Sigmoid colon (tissue), 6 donors: ENCODE measurements at regions not wholly inside any gene's neighbourhood (a gene's known extent, or its start where the extent isn't known, plus 50 kb on each side); places are given as distances from the start of the nearest gene placed in this dataset.
"Not testable (repeated sequence)": the region's sequence is repeated elsewhere in the genome, so short reads cannot be mapped to it uniquely, and the experiment has no call there.

Experiments used
- DNase-seq: peaks from one replicate; pipeline ENCODE4 v3.0.0-alpha.2; 2019
- H3K27ac ChIP-seq, 4 donors: fragments of 200-600 bp; sonication (generic); one replicate each; pipeline ENCODE4 v1.5.1; 2016 to 2019; ENCODE audit warnings: mild to moderate bottlenecking in 1 of 4
- H3K27me3 ChIP-seq, 3 donors: fragments of 200-600 bp; sonication (generic); one replicate each; pipeline ENCODE4 v1.5.1; 2019; ENCODE audit warnings: mild to moderate bottlenecking in 1 of 3
- H3K36me3 ChIP-seq, 4 donors: fragments of 200-600 bp; sonication (generic); one replicate each; pipeline ENCODE4 v1.5.1; 2016 to 2019
- H3K4me1 ChIP-seq, 4 donors: fragments of 200-600 bp; sonication (generic); one replicate each; pipeline ENCODE4 v1.5.1; 2017 to 2019
- H3K4me3 ChIP-seq, 4 donors: fragments of 200-600 bp; sonication (generic); one replicate each; pipeline ENCODE4 v1.5.1; 2017 to 2019; ENCODE audit warnings: mild to moderate bottlenecking in 2 of 4, moderate library complexity in 1 of 4
- H3K9me3 ChIP-seq, 4 donors: fragments of 200-600 bp in 3 of 4; sonication (generic) in 3 of 4; one replicate each; pipeline versions ENCODE4 v1.5.1 to v1.6.1; 2013 to 2019
- EP300 ChIP-seq, 4 donors: sonication (generic); formaldehyde crosslinking; IDR thresholded peaks; one replicate each; pipeline ENCODE4 v1.6.1; 2017; ENCODE audit warnings: antibody characterized with exemption in 4 of 4
- POLR2A ChIP-seq, 2 donors: fragments of 450-650 bp; IDR thresholded peaks; one replicate each; pipeline ENCODE4 v1.6.1; 2016; ENCODE audit warnings: antibody characterized with exemption in 2 of 2, mild to moderate bottlenecking in 2 of 2, moderate library complexity in 2 of 2
- POLR2AphosphoS5 ChIP-seq, 4 donors: sonication (generic); formaldehyde crosslinking; IDR thresholded peaks; one replicate each; pipeline ENCODE4 v1.6.1; 2017; ENCODE audit warnings: antibody characterized with exemption in 4 of 4
- WGBS, 2 donors: extraction: QIAGEN DNeasy Blood & Tissue Kit; methylation state at CpG; one replicate each; pipeline ENCODE4 v1.1.7; 2013; 5-methylcytosine and 5-hydroxymethylcytosine counted together
- intact Hi-C: fragments of 100-400 bp; cut with DNase I; formaldehyde crosslinking; loops from one replicate; pipeline ENCODE4 v1.15.1; 2023
- TF ChIP-seq, protein P1 (sequence below), 4 experiments: fragments of 450-650 bp in 3 of 4; fragments of 200-600 bp in 1 of 4; IDR thresholded peaks; one replicate each; pipeline ENCODE4 v1.5.1; 2016 to 2019; ENCODE audit warnings: antibody characterized with exemption in 4 of 4, mild to moderate bottlenecking in 3 of 4, moderate library complexity in 2 of 4
- donor health status: healthy with polysubstance abuse.
- donor health status: healthy.

DNA sequence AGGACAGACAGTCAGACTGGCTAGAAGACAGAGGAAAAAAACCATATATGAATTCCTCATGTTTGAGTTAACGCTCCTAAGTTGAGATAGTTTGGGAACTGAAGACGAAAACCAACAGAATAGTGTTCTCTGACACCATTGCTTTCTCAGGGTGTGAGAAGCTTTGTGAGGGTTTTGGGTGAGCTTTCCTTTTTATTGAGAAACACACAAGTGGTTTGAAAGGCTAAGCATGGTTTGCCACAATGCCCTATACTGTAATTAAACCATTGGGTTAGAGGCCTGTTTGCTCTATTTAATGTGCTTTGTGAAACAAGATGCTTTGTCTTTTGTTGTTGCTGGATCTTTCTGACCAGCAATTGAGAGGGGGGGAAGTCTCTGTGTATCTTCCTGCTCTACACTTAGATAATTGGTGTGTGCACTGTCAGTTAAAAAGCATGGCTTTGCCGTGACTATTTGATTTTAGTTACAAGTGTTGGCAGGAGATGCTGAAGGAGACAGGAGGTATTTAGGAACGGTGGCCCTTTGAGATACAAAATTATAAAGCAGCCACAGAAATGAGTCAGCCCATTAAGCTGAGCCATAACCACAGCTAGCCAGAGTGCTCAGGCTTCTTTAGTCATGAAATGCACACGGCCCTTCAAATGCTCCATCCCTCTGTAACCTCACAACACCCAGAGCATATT is 273.0 kb upstream of the PREP start:
- H3K4me1 ChIP-seq, result no peaks in the 10 kb centered on the region
- TF ChIP-seq, protein P1, sequence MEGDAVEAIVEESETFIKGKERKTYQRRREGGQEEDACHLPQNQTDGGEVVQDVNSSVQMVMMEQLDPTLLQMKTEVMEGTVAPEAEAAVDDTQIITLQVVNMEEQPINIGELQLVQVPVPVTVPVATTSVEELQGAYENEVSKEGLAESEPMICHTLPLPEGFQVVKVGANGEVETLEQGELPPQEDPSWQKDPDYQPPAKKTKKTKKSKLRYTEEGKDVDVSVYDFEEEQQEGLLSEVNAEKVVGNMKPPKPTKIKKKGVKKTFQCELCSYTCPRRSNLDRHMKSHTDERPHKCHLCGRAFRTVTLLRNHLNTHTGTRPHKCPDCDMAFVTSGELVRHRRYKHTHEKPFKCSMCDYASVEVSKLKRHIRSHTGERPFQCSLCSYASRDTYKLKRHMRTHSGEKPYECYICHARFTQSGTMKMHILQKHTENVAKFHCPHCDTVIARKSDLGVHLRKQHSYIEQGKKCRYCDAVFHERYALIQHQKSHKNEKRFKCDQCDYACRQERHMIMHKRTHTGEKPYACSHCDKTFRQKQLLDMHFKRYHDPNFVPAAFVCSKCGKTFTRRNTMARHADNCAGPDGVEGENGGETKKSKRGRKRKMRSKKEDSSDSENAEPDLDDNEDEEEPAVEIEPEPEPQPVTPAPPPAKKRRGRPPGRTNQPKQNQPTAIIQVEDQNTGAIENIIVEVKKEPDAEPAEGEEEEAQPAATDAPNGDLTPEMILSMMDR (IDR thresholded peaks at IDR 0.05), result no peak
- TF ChIP-seq POLR2A (IDR thresholded peaks at IDR 0.05) (no peak), EP300 (IDR thresholded peaks at IDR 0.05) (no peak), POLR2AphosphoS5 (IDR thresholded peaks at IDR 0.05) (no peak)
- no peak overlapping the region for H3K27ac ChIP-seq
- intact Hi-C loops, result no loop called here
- H3K36me3 ChIP-seq, result no peaks in the 10 kb centered on the region
- DNase-seq, result no peak
- no peaks in the 10 kb centered on the region for H3K27me3 ChIP-seq
- H3K4me3 ChIP-seq, result no peak overlapping the region
- 60 to 80% methylated on average over 5 of the region's 5 CpGs for WGBS, 2 donors
- no peaks in the 10 kb centered on the region for H3K9me3 ChIP-seq

DNA sequence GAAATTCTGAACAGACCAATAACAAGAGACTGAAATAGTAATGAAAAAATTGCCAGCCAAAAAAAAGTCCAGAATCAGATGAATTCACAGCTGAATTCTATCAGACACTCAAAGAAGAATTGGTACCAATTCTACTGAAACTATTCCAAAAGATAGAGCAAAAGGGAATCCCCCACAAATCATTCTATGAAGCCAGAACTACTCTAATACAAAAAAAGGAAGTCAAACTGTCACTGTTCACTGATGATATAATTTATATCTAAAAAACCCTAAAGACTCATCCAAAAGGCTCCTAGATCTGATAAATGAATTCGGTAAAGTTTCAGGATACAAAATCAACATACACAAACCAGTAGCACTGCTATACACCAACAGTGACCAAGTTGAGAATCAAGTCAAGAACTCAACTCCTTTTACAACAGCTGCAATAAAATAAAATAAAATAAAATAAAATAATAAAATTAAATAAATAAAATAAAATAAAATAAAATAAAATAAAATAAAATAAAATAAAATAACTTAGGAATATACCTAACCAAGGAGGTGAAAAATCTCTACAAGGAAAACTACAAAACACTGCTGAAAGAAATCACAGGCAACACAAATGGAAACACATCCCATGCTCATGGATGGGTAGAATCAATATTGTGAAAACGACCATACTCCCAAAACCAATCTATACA is 270.1 kb upstream of the PREP start:
- intact Hi-C loops, DNase-seq, H3K4me1 ChIP-seq, H3K9me3 ChIP-seq, H3K27ac ChIP-seq, H3K27me3 ChIP-seq, H3K4me3 ChIP-seq, H3K36me3 ChIP-seq: not testable (repeated sequence)
- 88 to 92% methylated on average over 2 of the region's 2 CpGs for WGBS, 2 donors

DNA sequence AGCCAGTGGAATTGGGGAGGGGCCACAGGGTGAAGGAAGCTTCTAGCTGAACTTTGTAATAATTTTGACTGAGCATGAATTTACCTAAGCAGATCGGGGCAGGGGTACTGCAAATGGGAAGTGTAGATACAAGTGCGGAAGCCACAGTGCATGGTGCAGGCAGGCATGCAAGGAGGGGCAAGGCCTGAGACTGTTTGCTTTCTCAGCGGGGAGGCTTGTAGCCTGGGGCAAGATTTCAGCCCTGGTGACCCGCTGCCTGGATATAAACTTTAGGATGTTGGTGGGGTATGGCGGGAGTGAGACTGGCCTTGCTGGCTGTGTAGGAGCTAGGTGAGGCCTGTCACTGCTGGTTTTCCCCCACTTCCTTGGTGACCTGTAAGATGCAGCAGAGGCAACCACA is 266.4 kb upstream of the PREP start:
- H3K4me1 ChIP-seq, result no peaks in the 10 kb centered on the region
- no peaks in the 10 kb centered on the region for H3K9me3 ChIP-seq
- H3K4me3 ChIP-seq, result no peak overlapping the region
- no peak for DNase-seq
- intact Hi-C loops, result no loop called here
- no peak overlapping the region for H3K27ac ChIP-seq
- H3K27me3 ChIP-seq, result no peaks in the 10 kb centered on the region
- no peaks in the 10 kb centered on the region for H3K36me3 ChIP-seq
- TF ChIP-seq EP300 (IDR thresholded peaks at IDR 0.05), result no peak
- no peak for TF ChIP-seq POLR2AphosphoS5 (IDR thresholded peaks at IDR 0.05)
- TF ChIP-seq, protein P1 (IDR thresholded peaks at IDR 0.05), result no peak
- no peak for TF ChIP-seq POLR2A (IDR thresholded peaks at IDR 0.05)
- 75 to 96% methylated on average over 5 of the region's 5 CpGs for WGBS, 2 donors

DNA sequence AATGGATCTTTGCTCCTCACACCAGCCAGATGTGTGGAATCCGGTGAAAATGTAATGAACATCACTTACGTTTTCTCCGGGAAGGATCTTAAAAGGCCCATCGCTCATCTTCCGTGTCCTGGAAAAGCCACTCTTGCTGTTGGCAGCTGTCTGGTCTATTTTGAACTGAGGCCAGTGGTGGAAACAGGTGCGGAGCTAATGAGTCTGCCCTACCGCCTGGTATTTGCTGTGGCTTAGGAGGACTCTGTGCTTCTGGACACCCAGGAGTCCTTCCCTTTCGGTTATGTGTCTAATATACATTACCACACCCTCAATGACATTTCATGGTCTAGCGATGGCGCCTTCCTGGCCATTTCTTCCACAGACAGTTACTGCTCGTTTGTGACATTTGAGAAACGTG is 264.2 kb upstream of the PREP start:
- H3K27me3 ChIP-seq, result no peaks in the 10 kb centered on the region
- H3K27ac ChIP-seq, result no peak overlapping the region
- DNase-seq, result no peak
- no peaks in the 10 kb centered on the region for H3K36me3 ChIP-seq
- 95 to 96% methylated on average over 12 of the region's 12 CpGs for WGBS, 2 donors
- peaks cover 0 to 7% (median 0%) of the 10 kb centered on the region in 4 donors for H3K4me1 ChIP-seq
- H3K9me3 ChIP-seq, result no peaks in the 10 kb centered on the region
- intact Hi-C loops, result no loop called here
- no peak overlapping the region for H3K4me3 ChIP-seq
- TF ChIP-seq POLR2AphosphoS5 (IDR thresholded peaks at IDR 0.05) (no peak), POLR2A (IDR thresholded peaks at IDR 0.05) (no peak), EP300 (IDR thresholded peaks at IDR 0.05) (no peak)
- TF ChIP-seq, protein P1 (IDR thresholded peaks at IDR 0.05), result no peak

DNA sequence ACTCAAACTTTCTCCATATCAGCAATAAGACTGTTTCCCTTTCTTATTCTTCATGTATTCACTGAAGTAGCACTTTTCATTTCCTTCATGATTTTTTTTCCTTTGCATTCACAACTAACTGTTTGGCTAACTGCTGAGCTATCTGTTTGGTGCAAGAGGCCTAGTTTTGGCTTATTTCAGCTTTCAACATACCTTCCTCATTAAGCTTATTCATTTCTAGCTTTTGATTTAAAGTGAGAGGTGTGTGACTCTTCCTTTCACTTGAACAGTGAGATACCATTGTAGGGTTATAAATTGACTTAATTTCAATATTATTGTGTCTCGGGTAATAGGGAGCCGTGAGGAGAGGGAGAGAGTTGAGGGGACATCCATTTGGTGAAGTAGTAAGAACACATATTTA is 262.0 kb upstream of the PREP start:
- Histone ChIP-seq H3K4me3 (no peak overlapping the region), H3K4me1 (peaks cover 0 to 7% (median 0%) of the 10 kb centered on the region in 4 donors), H3K27me3 (no peaks in the 10 kb centered on the region), H3K9me3 (no peaks in the 10 kb centered on the region), H3K27ac (no peak overlapping the region), H3K36me3 (no peaks in the 10 kb centered on the region)
- TF ChIP-seq POLR2A (IDR thresholded peaks at IDR 0.05) (no peak), EP300 (IDR thresholded peaks at IDR 0.05) (no peak), POLR2AphosphoS5 (IDR thresholded peaks at IDR 0.05) (no peak)
- TF ChIP-seq, protein P1 (IDR thresholded peaks at IDR 0.05), result no peak
- DNase-seq, result no peak
- intact Hi-C loops, result no loop called here
- WGBS, 2 donors, result 70 to 94% methylated on average over 2 of the region's 2 CpGs
